ENCODE measurements at regions not wholly inside any gene's neighbourhood (a gene's known extent, or its start where the extent isn't known, plus 50 kb on each side); places are given as distances from the start of the nearest gene placed in this dataset.

DNA sequence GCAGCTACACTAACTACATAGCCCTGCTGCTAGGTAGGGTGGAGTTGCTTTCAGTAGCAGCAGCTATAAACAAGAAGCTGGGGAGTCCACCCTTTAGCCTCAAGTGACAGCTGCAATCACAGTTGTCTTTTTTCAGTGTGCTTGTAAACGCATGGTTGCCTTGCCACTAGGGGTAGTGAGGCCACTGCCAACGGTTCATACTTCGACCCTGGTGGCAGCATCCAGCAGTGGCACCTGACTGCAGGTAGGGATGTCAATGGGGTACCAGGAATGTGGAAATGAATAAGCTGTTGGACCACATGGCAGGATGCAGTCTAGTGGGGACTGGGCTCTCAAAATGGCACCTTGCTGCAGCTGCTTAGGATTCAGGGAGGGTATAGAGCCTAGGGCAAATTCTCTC, 367.2 kb downstream of the RASEF start:
- TF ChIP-seq, protein P1, sequence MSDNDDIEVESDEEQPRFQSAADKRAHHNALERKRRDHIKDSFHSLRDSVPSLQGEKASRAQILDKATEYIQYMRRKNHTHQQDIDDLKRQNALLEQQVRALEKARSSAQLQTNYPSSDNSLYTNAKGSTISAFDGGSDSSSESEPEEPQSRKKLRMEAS (IDR thresholded peaks at IDR 0.05): no peak
- TF ChIP-seq CEBPB (IDR thresholded peaks at IDR 0.05) (no peak), USF1 (IDR thresholded peaks at IDR 0.05) (no peak), TEAD4 (IDR thresholded peaks at IDR 0.05) (no peak), EP300 (IDR thresholded peaks at IDR 0.05; ENCODE audit: borderline replicate concordance) (no peak), NFIC (IDR thresholded peaks at IDR 0.05) (no peak), TAF1 (IDR thresholded peaks at IDR 0.05; ENCODE audit: low read depth) (no peak), CREB1 (IDR thresholded peaks at IDR 0.05; ENCODE audit: low read depth) (no peak), RAD21 (IDR thresholded peaks at IDR 0.05; ENCODE audit: low read depth) (no peak), YY1 (IDR thresholded peaks at IDR 0.05; ENCODE audit: low read depth) (no peak), FOXM1 (IDR thresholded peaks at IDR 0.05; ENCODE audit: borderline replicate concordance, low read depth) (no peak), EGR1 (IDR thresholded peaks at IDR 0.05) (no peak)
- TF ChIP-seq, protein P2, sequence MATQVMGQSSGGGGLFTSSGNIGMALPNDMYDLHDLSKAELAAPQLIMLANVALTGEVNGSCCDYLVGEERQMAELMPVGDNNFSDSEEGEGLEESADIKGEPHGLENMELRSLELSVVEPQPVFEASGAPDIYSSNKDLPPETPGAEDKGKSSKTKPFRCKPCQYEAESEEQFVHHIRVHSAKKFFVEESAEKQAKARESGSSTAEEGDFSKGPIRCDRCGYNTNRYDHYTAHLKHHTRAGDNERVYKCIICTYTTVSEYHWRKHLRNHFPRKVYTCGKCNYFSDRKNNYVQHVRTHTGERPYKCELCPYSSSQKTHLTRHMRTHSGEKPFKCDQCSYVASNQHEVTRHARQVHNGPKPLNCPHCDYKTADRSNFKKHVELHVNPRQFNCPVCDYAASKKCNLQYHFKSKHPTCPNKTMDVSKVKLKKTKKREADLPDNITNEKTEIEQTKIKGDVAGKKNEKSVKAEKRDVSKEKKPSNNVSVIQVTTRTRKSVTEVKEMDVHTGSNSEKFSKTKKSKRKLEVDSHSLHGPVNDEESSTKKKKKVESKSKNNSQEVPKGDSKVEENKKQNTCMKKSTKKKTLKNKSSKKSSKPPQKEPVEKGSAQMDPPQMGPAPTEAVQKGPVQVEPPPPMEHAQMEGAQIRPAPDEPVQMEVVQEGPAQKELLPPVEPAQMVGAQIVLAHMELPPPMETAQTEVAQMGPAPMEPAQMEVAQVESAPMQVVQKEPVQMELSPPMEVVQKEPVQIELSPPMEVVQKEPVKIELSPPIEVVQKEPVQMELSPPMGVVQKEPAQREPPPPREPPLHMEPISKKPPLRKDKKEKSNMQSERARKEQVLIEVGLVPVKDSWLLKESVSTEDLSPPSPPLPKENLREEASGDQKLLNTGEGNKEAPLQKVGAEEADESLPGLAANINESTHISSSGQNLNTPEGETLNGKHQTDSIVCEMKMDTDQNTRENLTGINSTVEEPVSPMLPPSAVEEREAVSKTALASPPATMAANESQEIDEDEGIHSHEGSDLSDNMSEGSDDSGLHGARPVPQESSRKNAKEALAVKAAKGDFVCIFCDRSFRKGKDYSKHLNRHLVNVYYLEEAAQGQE (IDR thresholded peaks at IDR 0.05; ENCODE audit: low read depth): no peak

Data from Ishikawa (cell line).